Medulla oblongata (tissue), 1 donor: ENCODE measurements at regions not wholly inside any gene's neighbourhood (a gene's known extent, or its start where the extent isn't known, plus 50 kb on each side); places are given as distances from the start of the nearest gene placed in this dataset.
"Not testable (repeated sequence)": the region's sequence is repeated elsewhere in the genome, so short reads cannot be mapped to it uniquely, and the experiment has no call there.

Experiments used
- DNase-seq: peaks from one replicate; pipeline ENCODE4 v3.0.0-alpha.2; 2015; ENCODE audit errors: extremely low spot score

DNA sequence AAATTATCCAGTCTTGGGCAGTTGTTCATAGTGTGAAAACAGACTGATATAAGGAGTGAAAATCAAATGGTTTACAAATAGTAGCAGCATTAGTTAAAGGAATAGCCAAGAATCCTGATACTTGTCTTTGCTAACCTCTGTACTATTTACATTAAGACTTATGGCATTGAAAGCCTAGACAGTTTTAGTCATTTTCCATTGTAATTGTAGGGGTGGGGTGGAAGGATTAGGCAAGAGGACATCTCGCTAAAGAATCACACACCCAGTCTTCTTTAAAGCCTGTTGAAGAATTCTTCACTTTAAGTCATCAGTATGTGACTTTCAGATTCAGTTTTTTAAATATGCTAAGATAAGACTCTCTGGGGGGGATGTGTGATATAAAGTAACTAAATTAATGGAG, 207.5 kb upstream of the PHACTR1 start:
- DNase-seq: no peak

DNA sequence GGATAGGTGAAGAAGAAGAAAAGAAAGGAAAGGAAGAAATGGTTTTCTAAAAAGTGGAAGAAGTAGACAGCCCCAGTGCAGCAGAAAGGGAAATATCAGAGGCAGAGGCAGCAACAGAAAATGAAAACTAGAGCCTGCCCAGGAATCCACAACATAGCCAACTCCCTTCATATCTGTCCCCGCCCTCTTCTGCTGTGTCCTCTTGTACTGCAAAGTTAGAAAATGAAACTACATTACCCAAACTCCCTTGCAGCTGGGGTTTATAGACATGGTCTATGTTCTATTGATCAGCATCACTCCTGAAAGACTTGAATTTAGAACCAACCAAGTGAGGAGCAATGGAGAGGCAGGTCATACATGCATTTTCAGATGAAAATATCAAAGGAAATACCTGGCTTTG, 200.5 kb upstream of the PHACTR1 start:
- no peak for DNase-seq

- DNase-seq: no peak
These were observed 194.2 kb upstream of the PHACTR1 start for GRCh38 chr6:12522347-12522746.

- DNase-seq: no peak
These were observed 192.8 kb upstream of the PHACTR1 start for GRCh38 chr6:12523726-12524125.

DNA sequence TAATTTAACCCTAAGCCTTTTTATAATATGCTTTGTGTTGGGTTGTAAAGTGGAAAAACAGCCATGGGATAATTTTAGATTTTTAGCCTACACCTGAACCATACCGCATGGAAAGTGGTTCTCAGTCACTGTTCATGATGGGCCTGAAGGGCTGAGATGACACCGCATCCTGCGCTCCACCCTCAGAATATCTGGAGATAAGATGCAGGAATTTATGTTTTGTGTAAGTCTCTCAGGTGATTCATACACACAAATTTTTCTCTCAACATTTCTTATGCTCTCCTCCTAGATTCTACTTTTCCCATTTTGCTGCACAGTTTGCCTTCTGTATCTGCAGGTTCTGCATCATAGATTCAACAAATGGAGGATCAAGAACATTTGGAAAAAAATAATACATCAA, 191.3 kb upstream of the PHACTR1 start:
- no peak for DNase-seq

GRCh38 chr6:12527339-12527738, 189.2 kb upstream of the PHACTR1 start:
- no peak for DNase-seq

GRCh38 chr6:12528136-12528535, 188.4 kb upstream of the PHACTR1 start:
- no peak for DNase-seq

DNA sequence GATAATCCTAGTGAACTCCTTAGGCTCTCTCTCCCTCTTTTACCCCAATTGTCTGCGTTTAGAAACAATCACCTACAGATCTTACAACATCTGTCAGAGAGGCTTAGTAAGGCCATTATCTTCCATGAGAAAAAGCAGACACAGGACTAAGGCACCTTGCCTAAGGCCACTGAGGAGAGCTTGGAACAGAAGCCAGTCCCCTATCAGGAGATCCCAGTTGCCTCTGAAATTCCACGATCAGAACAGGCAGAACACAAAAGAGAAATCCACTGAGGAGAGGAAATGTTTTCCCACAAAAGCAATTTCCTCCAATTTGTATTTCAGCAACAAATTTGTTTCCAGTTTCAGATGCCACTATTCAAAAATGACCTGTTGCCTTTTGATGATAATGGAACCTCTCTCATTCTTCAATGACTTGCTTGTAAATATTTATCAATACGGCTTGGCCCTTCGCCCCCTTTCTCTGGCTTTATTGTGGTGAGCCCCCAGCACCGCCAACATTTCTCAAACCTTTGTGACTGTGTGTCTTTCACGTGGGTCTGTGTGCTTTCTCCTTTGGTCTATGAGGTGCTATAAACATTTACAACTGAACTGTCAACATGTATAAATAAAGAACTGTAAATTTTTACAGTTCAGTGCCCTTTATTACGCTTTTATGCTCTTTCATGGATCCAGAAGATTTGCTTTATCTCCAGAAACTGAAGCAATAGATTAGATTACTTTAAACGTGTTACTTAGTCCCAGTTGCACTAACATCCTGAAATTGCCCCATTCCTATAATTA, 187.8 kb upstream of the PHACTR1 start:
- DNase-seq: no peak

DNA sequence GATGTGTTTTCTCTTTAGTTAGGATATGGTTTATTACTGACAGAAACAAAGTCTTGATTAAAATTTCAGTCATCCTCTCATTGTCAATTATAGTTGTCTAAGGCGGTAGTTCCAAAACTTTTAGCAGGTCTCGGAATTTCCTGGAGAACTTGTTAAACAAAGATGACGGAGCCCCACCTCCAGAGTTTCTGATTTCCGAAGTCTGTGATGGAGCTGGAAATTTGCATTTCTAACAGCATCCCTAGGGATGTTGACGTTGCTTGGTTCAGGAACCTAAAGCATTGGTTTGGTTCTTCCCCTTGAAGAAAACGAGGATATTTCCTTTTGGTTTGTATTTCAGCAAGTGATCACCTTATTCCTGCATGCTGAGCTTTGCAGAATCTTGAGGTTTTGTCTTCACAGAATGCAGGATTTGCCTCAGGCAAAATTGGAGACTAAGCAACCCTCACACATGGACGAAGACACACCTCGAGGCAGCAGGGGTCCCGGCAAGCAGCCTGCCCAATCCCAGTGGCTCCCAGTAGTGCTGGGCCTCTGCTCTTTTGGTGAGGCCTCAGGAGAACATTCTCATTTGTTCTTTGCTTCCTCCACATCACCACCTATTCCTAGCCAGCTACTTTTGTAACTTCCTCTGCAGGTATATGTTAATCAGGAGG, 187.1 kb upstream of the PHACTR1 start:
- DNase-seq: no peak

- no peak for DNase-seq
These were observed 186.2 kb upstream of the PHACTR1 start for GRCh38 chr6:12530345-12530744.

DNA sequence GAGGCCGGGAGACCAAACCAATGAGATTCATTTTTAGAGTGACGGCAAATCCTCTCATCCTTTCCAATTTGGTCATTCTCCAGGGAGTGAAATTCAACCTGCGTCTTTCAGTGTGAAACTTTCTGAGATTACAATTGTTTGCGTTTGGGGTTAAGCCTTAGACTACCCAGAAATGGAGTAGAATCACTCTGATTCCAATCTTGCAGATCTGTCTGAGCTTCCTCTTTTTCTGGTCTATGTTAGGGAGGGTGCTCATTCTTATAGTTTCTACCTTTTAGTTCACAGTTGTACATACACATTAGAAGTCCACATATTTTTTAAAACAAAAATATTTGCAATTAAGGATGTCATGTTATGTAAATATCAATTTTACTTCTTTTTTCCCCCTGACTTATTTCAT, 183.0 kb upstream of the PHACTR1 start:
- DNase-seq: no peak

DNA sequence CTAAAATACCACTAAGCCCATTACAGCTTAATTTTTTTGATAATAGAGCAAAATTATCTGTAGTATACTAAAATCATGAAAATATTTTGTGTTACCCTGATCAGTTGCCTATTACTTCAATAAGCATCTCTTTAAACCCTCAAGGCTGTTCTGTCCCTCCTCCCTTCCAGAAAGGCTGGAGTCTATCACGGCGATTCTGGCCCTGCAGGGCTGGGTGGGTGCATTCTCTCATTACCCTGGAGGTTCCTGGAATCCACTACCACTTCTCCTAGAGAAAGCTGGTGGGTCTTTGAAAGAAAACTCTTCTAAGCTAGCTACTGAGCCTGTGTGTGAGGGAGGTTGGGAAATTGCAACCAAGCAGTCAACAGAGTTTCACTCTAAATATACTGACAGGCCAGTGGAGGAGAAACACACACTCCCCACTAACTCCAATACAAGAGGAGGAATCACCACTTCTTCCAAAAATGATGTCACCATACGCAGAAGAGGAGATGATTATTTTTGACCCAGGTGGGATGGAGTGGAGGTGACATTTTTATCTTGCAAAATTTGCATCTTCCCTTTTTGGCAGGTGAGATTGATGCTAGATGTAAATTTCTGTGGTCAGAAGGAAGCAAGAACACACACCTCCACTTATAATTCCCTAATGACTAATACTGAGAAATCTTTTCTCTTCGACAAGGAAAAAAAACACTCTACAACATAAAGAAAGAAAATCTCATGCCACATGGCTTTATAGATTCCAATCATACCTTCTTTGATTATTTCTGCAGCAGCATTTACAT, 182.3 kb upstream of the PHACTR1 start:
- no peak for DNase-seq

GRCh38 chr6:12535586-12536314, 180.8 kb upstream of the PHACTR1 start:
- no peak for DNase-seq

DNA sequence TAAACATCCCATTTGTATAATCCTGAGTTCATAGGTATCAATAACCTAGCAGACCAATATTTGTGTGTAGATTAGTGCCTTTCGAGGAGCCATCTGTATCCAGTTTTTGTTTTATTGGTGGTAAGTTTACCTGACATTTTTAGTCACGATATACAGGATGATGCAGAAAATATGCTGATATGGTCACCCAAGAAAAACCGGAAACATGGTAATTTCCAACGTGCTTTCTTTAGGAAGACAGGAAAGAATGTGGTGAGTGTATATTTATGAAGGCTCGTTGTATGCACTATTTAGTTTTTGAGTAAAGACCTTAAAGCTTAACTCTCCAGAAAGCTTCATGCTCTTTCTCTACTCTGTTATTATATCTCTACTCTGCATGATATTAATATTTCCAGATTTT, 180.2 kb upstream of the PHACTR1 start:
- DNase-seq: no peak

DNA sequence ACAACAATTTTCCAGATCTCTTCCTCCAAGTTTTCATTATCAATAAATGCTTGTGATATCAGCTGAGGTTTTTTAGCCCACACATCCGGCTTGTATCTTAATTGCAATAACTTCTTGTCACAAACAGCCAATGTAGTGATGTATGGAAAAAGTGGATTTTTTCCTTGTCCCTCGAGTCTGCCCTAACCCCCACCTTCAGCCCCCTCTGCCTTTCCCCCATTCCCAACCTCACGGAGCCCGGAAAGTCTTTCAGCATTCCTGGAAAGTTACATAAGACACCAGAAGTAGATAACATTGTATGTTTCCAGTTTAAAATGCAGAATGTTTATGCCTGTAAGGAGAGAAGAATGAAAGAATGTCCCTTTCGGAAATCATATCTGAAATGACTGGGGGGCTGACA, 179.2 kb upstream of the PHACTR1 start:
- DNase-seq: no peak

- no peak for DNase-seq
These were observed 177.6 kb upstream of the PHACTR1 start for GRCh38 chr6:12538881-12539357.

GRCh38 chr6:12542319-12543115, 174.1 kb upstream of the PHACTR1 start:
- not testable (repeated sequence) for DNase-seq

DNA sequence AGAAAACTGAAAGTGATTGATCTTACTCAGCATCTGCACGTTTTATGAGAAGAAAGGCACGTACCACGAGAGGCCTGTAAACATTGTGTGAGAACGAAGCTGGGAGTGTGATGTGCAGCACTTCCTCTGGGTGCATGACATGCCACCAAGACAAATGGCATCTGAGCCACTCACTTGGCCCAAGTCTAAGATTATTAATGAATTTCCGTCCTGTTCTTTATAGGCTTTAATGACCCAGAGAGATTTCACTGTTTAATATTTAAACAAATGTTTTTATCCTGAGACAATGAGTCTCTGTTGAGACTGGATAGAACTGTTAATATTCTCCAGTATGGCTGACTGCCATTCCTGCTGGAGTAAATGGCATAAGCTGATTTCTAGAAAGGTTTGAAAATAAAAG, 172.6 kb upstream of the PHACTR1 start:
- no peak for DNase-seq

DNA sequence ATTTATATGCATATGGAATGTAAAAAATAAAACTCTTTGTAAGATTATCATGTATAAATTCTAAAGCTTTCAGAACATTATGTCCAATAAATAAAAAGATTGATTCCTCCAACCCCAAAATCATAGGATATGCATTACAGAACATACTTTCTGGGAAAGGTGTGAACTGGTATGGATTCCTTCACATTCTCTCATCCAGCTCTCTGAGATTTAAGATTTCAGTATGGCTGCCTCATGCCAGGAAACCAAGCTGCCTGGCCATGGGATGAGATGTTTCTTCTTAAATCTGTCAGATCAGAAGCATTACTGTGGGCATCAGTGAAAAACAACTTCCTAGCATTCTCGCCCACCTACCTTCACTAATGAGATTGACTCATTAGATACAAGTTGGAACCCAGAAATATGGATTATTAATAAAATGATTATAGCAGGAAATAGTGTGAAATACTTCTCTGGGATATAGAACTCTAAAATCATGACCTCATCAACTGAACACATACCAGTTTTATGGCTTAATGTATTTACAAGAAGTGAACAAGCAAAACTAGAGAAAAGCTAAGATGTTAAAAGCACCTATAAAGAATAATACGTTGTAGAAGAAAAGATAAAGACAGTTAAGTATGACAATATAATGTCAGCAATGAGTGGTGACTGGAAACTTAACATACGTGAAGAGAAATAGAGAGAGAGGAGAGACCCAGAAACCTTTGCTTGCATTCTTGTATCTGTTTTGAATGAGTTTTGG, 171.6 kb upstream of the PHACTR1 start:
- no peak for DNase-seq
